ENCODE measurements at regions not wholly inside any gene's neighbourhood (a gene's known extent, or its start where the extent isn't known, plus 50 kb on each side); places are given as distances from the start of the nearest gene placed in this dataset.

- H3K27ac Mint-ChIP-seq: no peak overlapping the region
- ATAC-seq (ENCODE audit: low read depth) (no peak), DNase-seq (no peak)
- Histone ChIP-seq H3K4me1 (ENCODE audit: control insufficient read depth in 2 of 2, insufficient read depth in 2 of 2, low read length in 2 of 2) (no peaks in the 10 kb centered on the region), H3K9me3 (ENCODE audit: control extremely low read depth in 1 of 3, control insufficient read depth in 2 of 3, insufficient read depth in 1 of 3, low read length in 2 of 3) (peaks cover 0 to 3% (median 0%) of the 10 kb centered on the region in 3 donors), H3K4me3 (ENCODE audit: control extremely low read depth in 1 of 5, extremely low read depth in 1 of 5, insufficient read depth in 1 of 5, low read depth in 2 of 5, low read length in 4 of 5) (no peak overlapping the region), H3K79me2 (ENCODE audit: control insufficient read depth, insufficient read depth, low read length) (no peaks in the 10 kb centered on the region), H3K4me2 (replicated peaks; ENCODE audit: low read depth, low read length, poor library complexity, severe bottlenecking) (no peak overlapping the region), H3K27me3 (replicated peaks in 1 of 4; ENCODE audit: control extremely low read depth in 1 of 4, control insufficient read depth in 3 of 4, insufficient read depth in 4 of 4, low read length in 3 of 4) (no peaks in the 10 kb centered on the region), H3K9ac (ENCODE audit: low read length) (no peak overlapping the region), H3K27ac (ENCODE audit: low read length in 2 of 2) (no peak overlapping the region), H4K20me1 (ENCODE audit: control insufficient read depth, insufficient read depth, low read length, poor library complexity, severe bottlenecking) (no peaks in the 10 kb centered on the region), H2AFZ (ENCODE audit: insufficient read depth, low read depth, low read length, poor library complexity, severe bottlenecking) (no peak overlapping the region), H3K36me3 (replicated peaks in 1 of 2; ENCODE audit: control extremely low read depth in 1 of 2, control insufficient read depth in 1 of 2, extremely low read depth in 1 of 2, insufficient read depth in 2 of 2, low read length in 1 of 2) (no peaks in the 10 kb centered on the region)
- intact Hi-C loops (cut with micrococcal nuclease): no loop called here
- WGBS (ENCODE audit: insufficient coverage): 95% methylated on average over 16 of the region's 16 CpGs
- peaks cover 8% of the 10 kb centered on the region for H3K27me3 Mint-ChIP-seq
- no peak overlapping the region for H3K4me3 Mint-ChIP-seq
- H3K9me3 Mint-ChIP-seq (ENCODE audit: insufficient read depth): no peaks in the 10 kb centered on the region
- TF ChIP-seq, protein P1, sequence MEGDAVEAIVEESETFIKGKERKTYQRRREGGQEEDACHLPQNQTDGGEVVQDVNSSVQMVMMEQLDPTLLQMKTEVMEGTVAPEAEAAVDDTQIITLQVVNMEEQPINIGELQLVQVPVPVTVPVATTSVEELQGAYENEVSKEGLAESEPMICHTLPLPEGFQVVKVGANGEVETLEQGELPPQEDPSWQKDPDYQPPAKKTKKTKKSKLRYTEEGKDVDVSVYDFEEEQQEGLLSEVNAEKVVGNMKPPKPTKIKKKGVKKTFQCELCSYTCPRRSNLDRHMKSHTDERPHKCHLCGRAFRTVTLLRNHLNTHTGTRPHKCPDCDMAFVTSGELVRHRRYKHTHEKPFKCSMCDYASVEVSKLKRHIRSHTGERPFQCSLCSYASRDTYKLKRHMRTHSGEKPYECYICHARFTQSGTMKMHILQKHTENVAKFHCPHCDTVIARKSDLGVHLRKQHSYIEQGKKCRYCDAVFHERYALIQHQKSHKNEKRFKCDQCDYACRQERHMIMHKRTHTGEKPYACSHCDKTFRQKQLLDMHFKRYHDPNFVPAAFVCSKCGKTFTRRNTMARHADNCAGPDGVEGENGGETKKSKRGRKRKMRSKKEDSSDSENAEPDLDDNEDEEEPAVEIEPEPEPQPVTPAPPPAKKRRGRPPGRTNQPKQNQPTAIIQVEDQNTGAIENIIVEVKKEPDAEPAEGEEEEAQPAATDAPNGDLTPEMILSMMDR (IDR thresholded peaks at IDR 0.05): no peak
- no peak for TF ChIP-seq EZH2 (IDR thresholded peaks at IDR 0.05; ENCODE audit: borderline replicate concordance, insufficient read depth, low read depth, low read length, poor library complexity, severe bottlenecking)
- no peaks in the 10 kb centered on the region for H3K4me1 Mint-ChIP-seq
- ChIA-PET CTCF (no interaction called here), POLR2A (no interaction called here)
These were observed 91.9 kb upstream of the BACE2 start for GRCh38 chr21:41076064-41076463.

GRCh38 chr21:41079159-41079558 is 88.8 kb upstream of the BACE2 start:
- CTCF ChIA-PET: interaction anchor here (1.1 kb wide), 1 partner anchor 11 kb away, joined by 4 read pairs; no protein-coding TSS in a partner anchor
- no CpG with 5 or more reads among the region's 1 CpG for WGBS (ENCODE audit: insufficient coverage)

More at GRCh38 chr21:41079159-41079558, 88.8 kb upstream of the BACE2 start:
- Histone ChIP-seq H3K4me1 (ENCODE audit: control insufficient read depth in 2 of 2, insufficient read depth in 2 of 2, low read length in 2 of 2) (no peaks in the 10 kb centered on the region), H3K27ac (ENCODE audit: low read length in 2 of 2) (no peak overlapping the region), H3K79me2 (ENCODE audit: control insufficient read depth, insufficient read depth, low read length) (no peaks in the 10 kb centered on the region), H4K20me1 (ENCODE audit: control insufficient read depth, insufficient read depth, low read length, poor library complexity, severe bottlenecking) (no peaks in the 10 kb centered on the region), H3K36me3 (replicated peaks in 1 of 2; ENCODE audit: control extremely low read depth in 1 of 2, control insufficient read depth in 1 of 2, extremely low read depth in 1 of 2, insufficient read depth in 2 of 2, low read length in 1 of 2) (no peaks in the 10 kb centered on the region), H3K27me3 (replicated peaks in 1 of 4; ENCODE audit: control extremely low read depth in 1 of 4, control insufficient read depth in 3 of 4, insufficient read depth in 4 of 4, low read length in 3 of 4) (no peaks in the 10 kb centered on the region), H3K9me3 (ENCODE audit: control extremely low read depth in 1 of 3, control insufficient read depth in 2 of 3, insufficient read depth in 1 of 3, low read length in 2 of 3) (peaks cover 0 to 3% (median 0%) of the 10 kb centered on the region in 3 donors), H2AFZ (ENCODE audit: insufficient read depth, low read depth, low read length, poor library complexity, severe bottlenecking) (no peak overlapping the region), H3K4me2 (replicated peaks; ENCODE audit: low read depth, low read length, poor library complexity, severe bottlenecking) (no peak overlapping the region), H3K4me3 (ENCODE audit: control extremely low read depth in 1 of 5, extremely low read depth in 1 of 5, insufficient read depth in 1 of 5, low read depth in 2 of 5, low read length in 4 of 5) (no peak overlapping the region), H3K9ac (ENCODE audit: low read length) (no peak overlapping the region)
- TF ChIP-seq, protein P1 (IDR thresholded peaks at IDR 0.05): no peak
- no peak for TF ChIP-seq EZH2 (IDR thresholded peaks at IDR 0.05; ENCODE audit: borderline replicate concordance, insufficient read depth, low read depth, low read length, poor library complexity, severe bottlenecking)
- H3K4me3 Mint-ChIP-seq: no peak overlapping the region
- ATAC-seq (ENCODE audit: low read depth): no peak
- intact Hi-C loops (cut with micrococcal nuclease): no loop called here
- no peak for DNase-seq
- peaks cover 15% of the 10 kb centered on the region for H3K27me3 Mint-ChIP-seq
- H3K4me1 Mint-ChIP-seq: no peaks in the 10 kb centered on the region
- peaks cover 3% of the 10 kb centered on the region for H3K9me3 Mint-ChIP-seq (ENCODE audit: insufficient read depth)
- POLR2A ChIA-PET: no interaction called here
- H3K27ac Mint-ChIP-seq: no peak overlapping the region
